ENCODE measurements at regions not wholly inside any gene's neighbourhood (a gene's known extent, or its start where the extent isn't known, plus 50 kb on each side); places are given as distances from the start of the nearest gene placed in this dataset.

DNA sequence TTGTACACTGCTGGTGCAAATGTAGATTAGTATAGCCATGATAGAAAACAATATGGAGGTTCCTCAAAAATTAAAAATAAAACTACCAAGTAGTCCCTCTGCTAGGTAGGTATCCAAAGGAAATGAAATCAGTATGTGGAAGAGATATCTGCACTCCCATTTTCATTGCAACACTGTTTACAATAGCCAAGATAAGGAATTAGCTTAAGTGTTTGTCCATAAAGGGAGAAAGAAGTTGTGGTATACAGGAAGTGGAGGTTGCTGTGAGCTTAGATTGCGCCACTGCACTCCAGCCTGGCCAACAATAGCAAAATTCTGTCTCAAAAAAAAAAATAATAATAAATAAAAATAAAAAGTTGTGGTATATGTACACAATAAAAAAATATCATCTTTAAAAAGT is 325.0 kb upstream of the EMCN start:
- DNase-seq (ENCODE audit: low spot score), result no peak

GRCh38 chr4:100841911-100842310 is 324.1 kb upstream of the EMCN start:
- peak; percentile 5 for DNase-seq (ENCODE audit: low spot score)

- no peak for DNase-seq (ENCODE audit: low spot score)
Measured at GRCh38 chr4:100839712-100840111, 321.9 kb upstream of the EMCN start.

DNA sequence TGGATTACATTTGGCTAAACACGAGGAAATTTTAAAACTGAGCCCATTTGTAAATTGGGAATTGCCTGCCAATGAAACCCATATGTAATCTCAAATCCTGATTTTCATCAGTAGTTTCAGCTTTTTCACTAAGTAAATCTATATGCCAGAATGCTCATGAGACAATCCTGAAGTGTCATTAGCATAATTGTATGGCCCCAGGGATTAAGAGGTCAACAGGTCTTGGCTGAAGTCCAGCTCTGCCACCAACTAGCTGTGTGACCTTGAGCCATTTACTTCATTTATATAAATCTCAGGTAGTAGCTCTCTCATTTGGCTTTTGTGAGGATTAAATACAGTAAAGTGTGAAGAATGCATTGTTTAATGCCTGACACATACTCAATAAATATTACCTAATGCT is 320.5 kb upstream of the EMCN start:
- no peak for DNase-seq (ENCODE audit: low spot score)

GRCh38 chr4:100836929-100837328 is 319.1 kb upstream of the EMCN start:
- no peak for DNase-seq (ENCODE audit: low spot score)

GRCh38 chr4:100834616-100835015 is 316.8 kb upstream of the EMCN start:
- no peak for DNase-seq (ENCODE audit: low spot score)

DNA sequence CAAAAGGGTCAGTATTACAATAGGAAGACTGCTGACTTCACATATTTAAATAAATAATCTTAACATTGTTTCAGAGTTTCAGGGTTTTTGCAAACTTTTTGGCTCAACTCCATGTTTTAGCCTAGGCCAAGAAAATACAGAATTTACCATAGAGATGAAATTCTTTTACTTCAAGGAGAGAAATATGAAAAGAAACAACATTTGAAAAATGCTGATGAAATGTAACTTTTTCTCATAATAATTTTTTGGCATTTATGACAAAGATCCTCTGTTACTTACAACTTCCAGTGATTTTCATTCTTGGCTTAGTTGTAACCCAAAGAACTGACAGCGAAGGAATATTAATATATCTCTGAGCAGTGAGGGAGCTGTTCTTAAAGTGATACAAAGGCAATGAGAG is 316.1 kb upstream of the EMCN start:
- DNase-seq (ENCODE audit: low spot score), result no peak

GRCh38 chr4:100828986-100829685 is 311.3 kb upstream of the EMCN start:
- peak; percentile 5 for DNase-seq (ENCODE audit: low spot score)

- DNase-seq (ENCODE audit: low spot score), result no peak
Measured at GRCh38 chr4:100828364-100828763, 310.5 kb upstream of the EMCN start.

DNA sequence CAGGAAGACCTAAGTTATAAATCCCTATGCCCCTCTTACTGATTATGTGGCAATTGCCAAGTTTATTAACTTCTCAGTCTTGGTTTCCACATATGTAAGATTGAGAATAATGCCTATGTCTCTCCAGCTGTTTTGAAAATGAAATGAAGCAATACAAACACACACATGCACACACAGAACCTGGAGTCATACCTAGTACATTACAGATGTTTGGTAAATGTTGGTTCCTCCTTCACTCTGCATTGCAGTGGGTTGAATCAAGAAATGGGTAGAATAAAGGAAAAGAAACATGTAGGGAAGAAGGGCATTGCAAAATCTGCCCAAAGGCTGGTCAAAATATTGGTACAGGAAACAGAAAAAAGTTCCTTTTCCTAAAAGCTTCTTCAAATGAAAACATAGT is 309.9 kb upstream of the EMCN start:
- DNase-seq (ENCODE audit: low spot score), result no peak

DNA sequence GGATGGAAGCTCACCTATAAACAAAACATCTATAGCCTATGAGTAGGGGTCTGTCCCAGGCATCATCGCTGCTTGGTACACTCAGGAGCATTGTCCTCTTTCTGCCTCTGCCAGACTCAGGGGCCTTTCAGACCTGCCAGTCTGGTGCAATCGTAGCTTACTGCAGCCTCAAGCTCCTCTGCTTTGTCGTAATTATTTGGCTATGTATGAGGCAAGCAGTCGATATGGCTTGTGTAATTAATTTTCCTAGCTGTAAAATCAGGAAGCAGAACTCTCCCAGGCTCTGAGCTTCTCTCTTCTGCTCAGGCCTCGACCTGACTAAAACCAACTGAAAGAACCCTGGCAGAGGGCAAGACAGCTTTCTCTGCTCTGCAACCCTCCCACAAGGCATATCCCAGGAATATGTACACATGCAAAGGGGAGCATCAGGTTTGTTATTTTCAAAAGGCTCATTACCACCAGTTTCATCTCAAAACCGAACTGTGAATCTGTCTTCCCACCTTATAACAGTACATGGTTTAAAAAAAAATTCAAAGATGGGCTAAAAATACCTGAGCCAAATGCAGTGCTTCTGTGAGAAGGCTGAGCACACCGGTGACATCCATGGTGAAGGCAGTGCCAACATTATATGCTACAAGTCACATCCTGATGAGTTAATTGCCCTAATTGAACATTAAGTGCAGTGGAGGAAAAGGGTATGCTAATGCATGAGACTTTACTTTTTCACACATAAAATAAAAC is 309.2 kb upstream of the EMCN start:
- no peak for DNase-seq (ENCODE audit: low spot score)

GRCh38 chr4:100826067-100826466 is 308.2 kb upstream of the EMCN start:
- DNase-seq (ENCODE audit: low spot score), result no peak

GRCh38 chr4:100823993-100824323 is 306.1 kb upstream of the EMCN start:
- DNase-seq (ENCODE audit: low spot score), result no peak

DNA sequence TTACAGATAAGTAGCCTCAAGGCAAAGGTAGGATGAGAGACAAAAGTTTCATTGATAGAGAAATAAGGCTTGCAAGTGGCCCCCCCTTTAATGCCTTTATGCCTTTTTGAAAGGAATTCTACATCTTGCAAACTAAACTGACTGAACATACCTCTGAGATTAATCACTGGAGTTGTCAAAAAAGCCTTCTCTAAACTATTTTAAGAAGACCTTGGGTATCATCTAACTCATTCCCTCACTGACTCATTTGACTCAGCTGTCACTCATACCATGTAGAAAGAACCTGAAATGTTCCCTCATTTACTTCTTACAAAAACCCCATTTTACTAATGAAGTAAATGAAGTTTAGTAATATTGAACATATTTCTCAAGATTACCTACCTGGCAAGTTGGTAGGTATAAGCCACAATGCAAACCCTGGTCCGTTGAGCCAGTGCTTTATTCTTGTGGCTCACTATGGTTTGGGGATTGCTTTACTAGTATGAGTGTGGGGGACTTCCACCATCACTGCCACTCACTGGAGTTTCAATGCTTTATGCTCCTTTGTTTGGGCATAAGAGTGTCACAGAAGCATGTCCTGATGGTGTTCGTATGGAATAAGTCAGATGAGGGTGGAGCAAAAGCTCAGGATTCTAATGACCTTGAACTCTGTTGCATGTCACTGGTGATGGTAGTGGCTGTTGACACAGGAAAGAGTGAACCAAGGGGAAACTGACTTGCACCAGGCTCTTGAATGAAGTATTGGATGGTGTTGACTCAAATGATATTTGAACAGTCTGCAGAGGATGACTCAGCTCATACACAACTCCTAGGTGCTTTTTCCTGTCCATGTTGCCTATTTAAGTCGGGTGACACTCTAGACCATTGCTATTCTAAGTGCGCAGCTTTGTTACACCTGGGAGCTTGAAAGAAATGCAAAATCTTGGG is 305.5 kb upstream of the EMCN start:
- no peak for DNase-seq (ENCODE audit: low spot score)

GRCh38 chr4:100820249-100820648 is 302.4 kb upstream of the EMCN start:
- DNase-seq (ENCODE audit: low spot score), result no peak

- no peak for DNase-seq (ENCODE audit: low spot score)
Measured at GRCh38 chr4:100819505-100819904, 301.7 kb upstream of the EMCN start.

GRCh38 chr4:100816436-100817045 is 298.7 kb upstream of the EMCN start:
- DNase-seq (ENCODE audit: low spot score), result no peak

- DNase-seq (ENCODE audit: low spot score), result no peak
Measured at GRCh38 chr4:100811046-100811445, 293.2 kb upstream of the EMCN start.

DNA sequence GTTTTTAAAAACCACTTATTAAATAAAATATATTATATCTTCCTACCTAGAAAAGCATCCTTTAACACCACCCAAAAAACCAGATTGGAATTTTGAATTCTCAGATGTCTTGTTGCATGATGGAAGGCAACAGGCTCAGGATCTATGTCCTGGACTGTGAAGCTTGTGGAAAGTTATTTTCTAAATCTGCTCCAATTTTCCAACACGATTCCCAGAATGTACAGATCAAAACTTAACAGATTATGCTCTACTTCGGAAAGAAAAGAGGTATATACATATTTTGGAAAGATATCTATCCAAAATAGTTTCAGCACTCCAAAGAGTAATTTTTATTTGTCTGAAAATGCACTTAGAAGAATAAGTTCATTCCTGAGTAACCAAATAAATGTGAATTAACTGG is 291.7 kb upstream of the EMCN start:
- no peak for DNase-seq (ENCODE audit: low spot score)

DNA sequence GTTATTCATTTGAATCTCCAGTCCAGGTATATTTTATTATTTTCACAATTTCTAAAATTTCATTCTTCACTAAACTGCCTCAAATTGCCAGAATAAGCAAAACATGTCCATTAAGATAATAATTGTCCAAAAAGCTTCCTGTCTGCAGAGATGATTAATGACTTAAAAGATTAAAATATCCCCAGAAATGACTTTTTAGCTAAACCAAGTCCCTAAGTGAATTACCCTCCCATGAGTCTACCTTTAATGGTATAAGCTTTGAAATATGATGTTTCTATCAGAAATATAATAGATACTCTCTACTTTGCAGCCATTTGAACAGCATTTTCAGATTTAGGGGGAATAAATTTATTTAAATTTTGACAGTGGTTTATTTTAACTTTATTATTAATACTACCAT is 289.2 kb upstream of the EMCN start:
- DNase-seq (ENCODE audit: low spot score), result no peak

GRCh38 chr4:100805538-100805937 is 287.7 kb upstream of the EMCN start:
- no peak for DNase-seq (ENCODE audit: low spot score)

GRCh38 chr4:100804576-100805360 is 286.9 kb upstream of the EMCN start:
- DNase-seq (ENCODE audit: low spot score), result no peak
